HepG2 (cell line): ENCODE measurements at regions not wholly inside any gene's neighbourhood (a gene's known extent, or its start where the extent isn't known, plus 50 kb on each side); places are given as distances from the start of the nearest gene placed in this dataset.

Experiments
- ATAC-seq: fragments of 200-7000 bp; cut with Tn5 transposase; 3 replicates; pipeline ENCODE4 v1.9.1; 2020; ENCODE audit warnings: mild to moderate bottlenecking, moderate library complexity
- BruUV-seq: library from RNA; stranded (reverse); fragments of 400-500 nt; replicated peaks from 2 replicates; lab custom pipeline; 2021; lab: Mats Ljungman, UMichigan
- CTCF ChIA-PET: fragments of 300-600 bp; formaldehyde crosslinking; extraction: SDS; loops from one replicate; lab custom pipeline; 2021; ENCODE audit warnings: low total read pairs, inconsistent platforms, low intra/inter-chr PET ratio; lab: Yijun Ruan, JAX
- POLR2A ChIA-PET: fragments of 350-600 bp; sonication (Branson Sonifier 250); formaldehyde crosslinking; loops from one replicate; lab custom pipeline; 2020; ENCODE audit warnings: antibody characterized with exemption, inconsistent platforms; lab: Yijun Ruan, JAX
- DNase-seq: peaks from one replicate; pipeline ENCODE4 v3.0.0-alpha.2; 2015; ENCODE audit warnings: low spot score
- FAIRE-seq: peaks from 3 replicates; lab custom pipeline; 2011; peaks lifted over from hg19 to GRCh38; lab: Jason Lieb, UNC
- H2AFZ ChIP-seq: one replicate; pipeline ENCODE4 v1.6.1; 2011; ENCODE audit warnings: low read length, inconsistent platforms
- H3K27ac ChIP-seq: fragments of 300-600 bp; 3 replicates; pipeline ENCODE4 v1.8.0; 2011; ENCODE audit warnings: mixed run types, mild to moderate bottlenecking, mixed read lengths, low read length, inconsistent platforms; ENCODE audit not compliant: insufficient read depth; ENCODE audit errors: extremely low read length
- H3K27me3 ChIP-seq, 2 experiments: fragments of 200-600 bp in 1 of 2; 2 replicates in 1 of 2; 3 replicates in 1 of 2; pipeline versions ENCODE4 v1.6.0 to v1.8.0; 2011; ENCODE audit warnings: low read length in 2 of 2, mild to moderate bottlenecking in 2 of 2, moderate library complexity in 2 of 2, inconsistent platforms in 1 of 2; ENCODE audit not compliant: insufficient read depth in 2 of 2, control insufficient read depth in 1 of 2
- H3K36me3 ChIP-seq, 2 experiments: fragments of 200-600 bp in 1 of 2; replicated peaks in 1 of 2; 2 replicates in 1 of 2; 3 replicates in 1 of 2; pipeline versions ENCODE4 v1.5.1 to v1.8.0; 2011; ENCODE audit warnings: low read length in 2 of 2, inconsistent platforms in 1 of 2; ENCODE audit not compliant: insufficient read depth in 2 of 2, control insufficient read depth in 1 of 2
- H3K4me1 ChIP-seq: 2 replicates; pipeline ENCODE4 v1.5.1; 2012; ENCODE audit warnings: low read length, inconsistent platforms; ENCODE audit not compliant: insufficient read depth
- H3K4me2 ChIP-seq: 2 replicates; pipeline ENCODE4 v1.6.0; 2011; ENCODE audit warnings: low read depth, low read length, inconsistent platforms
- H3K4me3 ChIP-seq, 3 experiments: fragments of 200-600 bp in 1 of 3; sonication (generic), shearing (Covaris generic) in 1 of 3; replicated peaks in 1 of 3; 2 replicates each; pipeline ENCODE4 v1.5.1; 2011 to 2016; ENCODE audit warnings: low read length in 3 of 3, inconsistent platforms in 2 of 3, low read depth in 2 of 3, mild to moderate bottlenecking in 2 of 3, control low read depth in 1 of 3, mixed read lengths in 1 of 3; ENCODE audit not compliant: insufficient read depth in 1 of 3
- H3K79me2 ChIP-seq: one replicate; pipeline ENCODE4 v1.6.1; 2011; ENCODE audit warnings: low read length, inconsistent platforms; ENCODE audit not compliant: insufficient read depth
- H3K9ac ChIP-seq: 2 replicates; pipeline ENCODE4 v1.6.0; 2011; ENCODE audit warnings: mild to moderate bottlenecking, low read depth, low read length, inconsistent platforms; ENCODE audit not compliant: insufficient read depth
- H3K9me3 ChIP-seq: 2 replicates; pipeline ENCODE4 v1.5.1; 2012; ENCODE audit warnings: mild to moderate bottlenecking, low read length
- H4K20me1 ChIP-seq: 2 replicates; pipeline ENCODE4 v1.6.0; 2011; ENCODE audit warnings: inconsistent platforms, mild to moderate bottlenecking, low read length, moderate library complexity; ENCODE audit not compliant: insufficient read depth
- ARID4A ChIP-seq: sonication (generic); formaldehyde crosslinking; IDR thresholded peaks from 2 replicates; pipeline ENCODE4 v1.5.0; 2020; ENCODE audit warnings: mild to moderate bottlenecking, missing genetic modification reagents, borderline replicate concordance
- ATF1 ChIP-seq: IDR thresholded peaks from 2 replicates; pipeline ENCODE4 v1.6.1; 2016; ENCODE audit warnings: mild to moderate bottlenecking, control low read depth
- HBP1 ChIP-seq: IDR thresholded peaks from 2 replicates; pipeline ENCODE4 v1.6.1; 2016; ENCODE audit warnings: low read depth, control low read depth
- MLXIP ChIP-seq: sonication (generic); formaldehyde crosslinking; IDR thresholded peaks from 2 replicates; pipeline ENCODE4 v1.9.0; 2021; ENCODE audit warnings: missing genetic modification reagents, borderline replicate concordance
- NR2F1 ChIP-seq, 2 experiments: fragments of 450-650 bp in 1 of 2; formaldehyde crosslinking in 1 of 2; IDR thresholded peaks; 2 replicates each; pipeline versions ENCODE4 v1.5.0 to v1.6.1; 2016 to 2020; ENCODE audit warnings: mild to moderate bottlenecking in 1 of 2, missing compliant biosample characterization in 1 of 2, missing genetic modification reagents in 1 of 2, moderate library complexity in 1 of 2
- NR2F6 ChIP-seq, 2 experiments: IDR thresholded peaks; 2 replicates each; pipeline ENCODE4 v1.6.1; 2016; ENCODE audit warnings: antibody characterized with exemption in 1 of 2, mild to moderate bottlenecking in 1 of 2
- TBL1XR1 ChIP-seq: fragments of 150-350 bp; IDR thresholded peaks from 2 replicates; pipeline ENCODE4 v1.6.1; 2014; ENCODE audit warnings: borderline replicate concordance, low read length; ENCODE audit not compliant: partially characterized antibody
- ZNF879 ChIP-seq: sonication (generic); formaldehyde crosslinking; IDR thresholded peaks from 2 replicates; pipeline ENCODE4 v1.8.1; 2023; ENCODE audit warnings: missing genetic modification reagents
- WGBS: methylation state at CpG from one replicate; pipeline ENCODE4 v1.1.6; 2017; ENCODE audit warnings: low lambda C conversion rate; 5-methylcytosine and 5-hydroxymethylcytosine counted together
- in situ Hi-C: cut with HindIII; loops from 2 replicates; pipeline ENCODE4 v1.10.0; 2017; ENCODE audit warnings: low pct_unique_long_range_greater_than_20kb; ENCODE audit not compliant: extremely low pct_ligation_motif_present
- intact Hi-C: fragments of 100-400 bp; cut with micrococcal nuclease; formaldehyde crosslinking; loops from one replicate; pipeline ENCODE4 v1.10.0; 2022; ENCODE audit not compliant: unreplicated experiment
- TF ChIP-seq, protein P1 (sequence below): sonication (generic); formaldehyde crosslinking; IDR thresholded peaks from 2 replicates; pipeline ENCODE4 v1.4.0; 2020; ENCODE audit warnings: missing genetic modification reagents

- TF ChIP-seq ARID4A (no peak), HBP1 (no peak)
- TF ChIP-seq, protein P1, sequence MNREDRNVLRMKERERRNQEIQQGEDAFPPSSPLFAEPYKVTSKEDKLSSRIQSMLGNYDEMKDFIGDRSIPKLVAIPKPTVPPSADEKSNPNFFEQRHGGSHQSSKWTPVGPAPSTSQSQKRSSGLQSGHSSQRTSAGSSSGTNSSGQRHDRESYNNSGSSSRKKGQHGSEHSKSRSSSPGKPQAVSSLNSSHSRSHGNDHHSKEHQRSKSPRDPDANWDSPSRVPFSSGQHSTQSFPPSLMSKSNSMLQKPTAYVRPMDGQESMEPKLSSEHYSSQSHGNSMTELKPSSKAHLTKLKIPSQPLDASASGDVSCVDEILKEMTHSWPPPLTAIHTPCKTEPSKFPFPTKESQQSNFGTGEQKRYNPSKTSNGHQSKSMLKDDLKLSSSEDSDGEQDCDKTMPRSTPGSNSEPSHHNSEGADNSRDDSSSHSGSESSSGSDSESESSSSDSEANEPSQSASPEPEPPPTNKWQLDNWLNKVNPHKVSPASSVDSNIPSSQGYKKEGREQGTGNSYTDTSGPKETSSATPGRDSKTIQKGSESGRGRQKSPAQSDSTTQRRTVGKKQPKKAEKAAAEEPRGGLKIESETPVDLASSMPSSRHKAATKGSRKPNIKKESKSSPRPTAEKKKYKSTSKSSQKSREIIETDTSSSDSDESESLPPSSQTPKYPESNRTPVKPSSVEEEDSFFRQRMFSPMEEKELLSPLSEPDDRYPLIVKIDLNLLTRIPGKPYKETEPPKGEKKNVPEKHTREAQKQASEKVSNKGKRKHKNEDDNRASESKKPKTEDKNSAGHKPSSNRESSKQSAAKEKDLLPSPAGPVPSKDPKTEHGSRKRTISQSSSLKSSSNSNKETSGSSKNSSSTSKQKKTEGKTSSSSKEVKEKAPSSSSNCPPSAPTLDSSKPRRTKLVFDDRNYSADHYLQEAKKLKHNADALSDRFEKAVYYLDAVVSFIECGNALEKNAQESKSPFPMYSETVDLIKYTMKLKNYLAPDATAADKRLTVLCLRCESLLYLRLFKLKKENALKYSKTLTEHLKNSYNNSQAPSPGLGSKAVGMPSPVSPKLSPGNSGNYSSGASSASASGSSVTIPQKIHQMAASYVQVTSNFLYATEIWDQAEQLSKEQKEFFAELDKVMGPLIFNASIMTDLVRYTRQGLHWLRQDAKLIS, result no peak
Observed at GRCh38 chr13:33381180-33381579, 95.6 kb upstream of the STARD13 start (continued).

- Histone ChIP-seq H3K4me2 (no peak overlapping the region), H3K27me3 (no peaks in the 10 kb centered on the region), H3K36me3 (no peaks in the 10 kb centered on the region), H3K27ac (no peak overlapping the region), H3K9me3 (no peaks in the 10 kb centered on the region), H2AFZ (no peak overlapping the region), H3K9ac (no peak overlapping the region), H3K79me2 (no peaks in the 10 kb centered on the region), H4K20me1 (no peaks in the 10 kb centered on the region), H3K4me3 (no peak overlapping the region), H3K4me1 (peaks cover 22% of the 10 kb centered on the region)
- POLR2A ChIA-PET, result no interaction called here
- CTCF ChIA-PET, result no interaction called here
- no peak for ATAC-seq
- FAIRE-seq, result no peak
- WGBS, result 94% methylated on average over 8 of the region's 8 CpGs
- in situ Hi-C loops (no loop called here), intact Hi-C loops (no loop called here)
- no peak for DNase-seq
- no TSS peak for BruUV-seq
- TF ChIP-seq TBL1XR1, result no peak
- no peak for TF ChIP-seq MLXIP (CRISPR knock-in tag)
- TF ChIP-seq ZNF879, result no peak
- no peak for TF ChIP-seq ATF1 (CRISPR knock-in tag)
- TF ChIP-seq NR2F1 (CRISPR knock-in tag; IDR thresholded peaks at IDR 0.05), result no peak
- no peak for TF ChIP-seq NR2F6 (IDR thresholded peaks at IDR 0.05)
- TF ChIP-seq NR2F6 (CRISPR knock-in tag; IDR thresholded peaks at IDR 0.05), result no peak
Observed at GRCh38 chr13:33381906-33382305, 96.4 kb upstream of the STARD13 start.
